ENCODE measurements at regions not wholly inside any gene's neighbourhood (a gene's known extent, or its start where the extent isn't known, plus 50 kb on each side); places are given as distances from the start of the nearest gene placed in this dataset.
A peak's percentile ranks its signal among the peaks of the same experiment; 100 is the strongest.

DNA sequence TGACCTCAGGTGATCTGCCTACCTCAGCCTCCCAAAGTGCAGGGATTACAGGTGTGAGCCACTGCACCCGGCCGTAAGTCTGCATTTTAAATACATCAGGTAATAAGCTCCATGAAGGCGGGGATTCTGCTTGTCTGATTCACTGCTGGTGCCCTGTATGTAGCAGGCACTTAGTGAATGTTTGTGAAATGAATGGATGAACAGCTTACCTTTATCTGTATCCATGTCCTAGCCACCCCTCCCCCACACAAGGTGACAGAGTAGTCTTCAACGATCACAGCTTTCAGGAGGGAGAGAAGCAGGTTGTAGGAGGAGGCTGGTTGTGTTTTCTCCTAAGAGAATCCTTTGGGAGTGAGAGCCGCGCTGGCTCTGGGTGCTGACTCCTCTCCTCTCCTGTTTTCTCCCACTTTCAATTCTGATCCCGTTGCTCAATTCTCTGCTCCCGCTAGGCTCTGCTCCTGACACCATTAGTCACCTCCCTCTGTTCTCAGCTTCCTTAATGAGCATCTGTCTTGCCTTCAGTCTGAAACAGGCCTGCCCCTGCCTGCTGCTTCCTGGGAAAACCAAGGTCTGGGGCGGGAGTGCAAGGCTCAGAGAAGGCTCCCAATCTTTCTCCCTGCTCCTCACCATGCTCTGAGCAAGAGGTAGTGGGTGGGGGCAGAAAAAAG lies 88.8 kb upstream of the CTNNA1 start:
- DNase-seq (no peak), ATAC-seq (ENCODE audit: low read depth) (no peak)
- H3K27ac Mint-ChIP-seq, result no peak overlapping the region
- peaks cover 3% of the 10 kb centered on the region for H3K9me3 Mint-ChIP-seq
- intact Hi-C loops (cut with micrococcal nuclease), result no loop called here
- H3K4me3 Mint-ChIP-seq, result no peak overlapping the region
- TF ChIP-seq, protein P1, sequence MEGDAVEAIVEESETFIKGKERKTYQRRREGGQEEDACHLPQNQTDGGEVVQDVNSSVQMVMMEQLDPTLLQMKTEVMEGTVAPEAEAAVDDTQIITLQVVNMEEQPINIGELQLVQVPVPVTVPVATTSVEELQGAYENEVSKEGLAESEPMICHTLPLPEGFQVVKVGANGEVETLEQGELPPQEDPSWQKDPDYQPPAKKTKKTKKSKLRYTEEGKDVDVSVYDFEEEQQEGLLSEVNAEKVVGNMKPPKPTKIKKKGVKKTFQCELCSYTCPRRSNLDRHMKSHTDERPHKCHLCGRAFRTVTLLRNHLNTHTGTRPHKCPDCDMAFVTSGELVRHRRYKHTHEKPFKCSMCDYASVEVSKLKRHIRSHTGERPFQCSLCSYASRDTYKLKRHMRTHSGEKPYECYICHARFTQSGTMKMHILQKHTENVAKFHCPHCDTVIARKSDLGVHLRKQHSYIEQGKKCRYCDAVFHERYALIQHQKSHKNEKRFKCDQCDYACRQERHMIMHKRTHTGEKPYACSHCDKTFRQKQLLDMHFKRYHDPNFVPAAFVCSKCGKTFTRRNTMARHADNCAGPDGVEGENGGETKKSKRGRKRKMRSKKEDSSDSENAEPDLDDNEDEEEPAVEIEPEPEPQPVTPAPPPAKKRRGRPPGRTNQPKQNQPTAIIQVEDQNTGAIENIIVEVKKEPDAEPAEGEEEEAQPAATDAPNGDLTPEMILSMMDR (IDR thresholded peaks at IDR 0.05), result no peak
- ChIA-PET CTCF (no interaction called here), POLR2A (interaction anchor here (1.8 kb wide), 1 partner anchor 15 kb away, joined by 4 read pairs; no protein-coding TSS in a partner anchor)
- no peaks in the 10 kb centered on the region for H3K36me3 Mint-ChIP-seq (ENCODE audit: low read depth)
- peaks cover 37% of the 10 kb centered on the region for H3K4me1 Mint-ChIP-seq
- peaks cover 5% of the 10 kb centered on the region for H3K27me3 Mint-ChIP-seq

DNA sequence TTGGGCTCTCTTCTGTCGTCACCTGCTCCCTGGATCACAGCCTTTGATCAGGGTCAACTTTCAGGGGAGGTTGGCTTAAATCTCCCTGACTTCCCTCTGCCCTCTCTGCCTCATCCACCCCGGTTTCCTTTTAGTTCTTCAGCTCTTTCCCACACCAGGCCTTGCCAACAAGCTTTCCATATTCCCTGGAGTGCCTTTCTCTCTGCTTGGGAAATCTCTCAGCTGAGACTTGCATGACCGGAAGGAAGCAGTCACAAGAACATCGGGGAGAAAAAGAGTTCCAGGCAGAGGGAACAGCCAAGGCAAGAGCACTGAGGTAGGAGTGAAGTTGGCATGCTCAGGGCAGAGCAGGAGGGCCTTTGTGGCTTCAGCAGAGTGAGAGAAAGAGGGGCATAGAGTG lies 88.4 kb upstream of the HSPA9 start:
- no peak overlapping the region for H3K4me3 Mint-ChIP-seq
- H3K9me3 Mint-ChIP-seq, result peaks cover 3% of the 10 kb centered on the region
- H3K27ac Mint-ChIP-seq, result peak overlapping the region; percentile 64
- peaks cover 37% of the 10 kb centered on the region for H3K4me1 Mint-ChIP-seq
- TF ChIP-seq, protein P1 (IDR thresholded peaks at IDR 0.05), result no peak
- peaks cover 4% of the 10 kb centered on the region for H3K27me3 Mint-ChIP-seq
- ChIA-PET CTCF (no interaction called here), POLR2A (interaction anchor here (0.9 to 1.8 kb wide), 2 partner anchors 14 to 15 kb away, joined by 3 to 4 read pairs; no protein-coding TSS in a partner anchor)
- ATAC-seq (ENCODE audit: low read depth) (no peak), DNase-seq (no peak)
- intact Hi-C loops (cut with micrococcal nuclease), result no loop called here
- no peaks in the 10 kb centered on the region for H3K36me3 Mint-ChIP-seq (ENCODE audit: low read depth)

GRCh38 chr5:138663009-138663408 lies 87.8 kb upstream of the HSPA9 start:
- peak overlapping the region; percentile 44 for H3K4me3 Mint-ChIP-seq
- intact Hi-C loops (cut with micrococcal nuclease), result no loop called here
- DNase-seq, result peak; percentile 26
- CTCF ChIA-PET, result no interaction called here
- H3K36me3 Mint-ChIP-seq (ENCODE audit: low read depth), result no peaks in the 10 kb centered on the region
- TF ChIP-seq, protein P1 (IDR thresholded peaks at IDR 0.05), result no peak
- POLR2A ChIA-PET, result interaction anchor here (0.9 to 1.8 kb wide), 2 partner anchors 14 to 15 kb away, joined by 3 to 4 read pairs; no protein-coding TSS in a partner anchor
- H3K27me3 Mint-ChIP-seq, result peaks cover 5% of the 10 kb centered on the region
- ATAC-seq (ENCODE audit: low read depth), result peak; percentile 87
- H3K4me1 Mint-ChIP-seq, result peaks cover 37% of the 10 kb centered on the region
- peak overlapping the region; percentile 64 for H3K27ac Mint-ChIP-seq
- peaks cover 3% of the 10 kb centered on the region for H3K9me3 Mint-ChIP-seq

- DNase-seq (no peak), ATAC-seq (ENCODE audit: low read depth) (peak; percentile 38)
- no peak overlapping the region for H3K27ac Mint-ChIP-seq
- intact Hi-C loops (cut with micrococcal nuclease), result no loop called here
- TF ChIP-seq, protein P1 (IDR thresholded peaks at IDR 0.05), result no peak
- peak overlapping the region; percentile 44 for H3K4me3 Mint-ChIP-seq
- CTCF ChIA-PET, result no interaction called here
- no peaks in the 10 kb centered on the region for H3K36me3 Mint-ChIP-seq (ENCODE audit: low read depth)
- POLR2A ChIA-PET, result interaction anchor here (0.9 to 1.8 kb wide), 2 partner anchors 13 to 14 kb away, joined by 3 to 4 read pairs; no protein-coding TSS in a partner anchor
- H3K4me1 Mint-ChIP-seq, result peaks cover 37% of the 10 kb centered on the region
- H3K9me3 Mint-ChIP-seq, result peaks cover 3% of the 10 kb centered on the region
- H3K27me3 Mint-ChIP-seq, result peaks cover 6% of the 10 kb centered on the region
Measured at GRCh38 chr5:138662599-138662998, 87.4 kb upstream of the HSPA9 start.

- Mint-ChIP-seq H3K4me3 (no peak overlapping the region), H3K4me1 (peaks cover 37% of the 10 kb centered on the region), H3K27ac (no peak overlapping the region), H3K27me3 (peaks cover 12% of the 10 kb centered on the region), H3K36me3 (ENCODE audit: low read depth) (no peaks in the 10 kb centered on the region), H3K9me3 (peaks cover 3% of the 10 kb centered on the region)
- ChIA-PET POLR2A (no interaction called here), CTCF (no interaction called here)
- intact Hi-C loops (cut with micrococcal nuclease), result no loop called here
- ATAC-seq (ENCODE audit: low read depth) (no peak), DNase-seq (no peak)
- TF ChIP-seq, protein P1 (IDR thresholded peaks at IDR 0.05), result no peak
Measured at GRCh38 chr5:138661991-138662434, 86.8 kb upstream of the HSPA9 start.

Measured in activated B cell treated with CpG ODN at 0.5 μM for 24 hours (primary cell).